SK-N-SH (cell line): ENCODE measurements at regions not wholly inside any gene's neighbourhood (a gene's known extent, or its start where the extent isn't known, plus 50 kb on each side); places are given as distances from the start of the nearest gene placed in this dataset.

Source experiments
- CTCF ChIA-PET: fragments of 300-600, 350-600 bp; formaldehyde crosslinking; extraction: SDS; loops from one replicate; lab custom pipeline; 2021; lab: Yijun Ruan, JAX
- POLR2A ChIA-PET: fragments of 350-600 bp; sonication (Branson Sonifier 250); formaldehyde crosslinking; extraction: SDS; loops from one replicate; lab custom pipeline; 2020; ENCODE audit warnings: antibody characterized with exemption, inconsistent platforms; lab: Yijun Ruan, JAX
- DNase-seq: peaks from one replicate; pipeline ENCODE4 v3.0.0; 2012
- H2AFZ ChIP-seq: fragments of 200-600 bp; sonication (generic); 2 replicates; pipeline ENCODE4 v1.8.1; 2016; ENCODE audit warnings: antibody characterized with exemption, mild to moderate bottlenecking, low read depth
- H3F3A ChIP-seq: fragments of 200-600 bp; sonication (generic); replicated peaks from 2 replicates; pipeline ENCODE3; 2016; ENCODE audit warnings: antibody characterized with exemption, mild to moderate bottlenecking; ENCODE audit not compliant: insufficient read depth
- H3K27ac ChIP-seq, 2 experiments: fragments of 200-500 bp in 1 of 2; fragments of 200-600 bp in 1 of 2; sonication (Bioruptor generic) in 1 of 2; sonication (generic), shearing (Covaris generic) in 1 of 2; 2 replicates each; pipeline versions ENCODE4 v1.5.1 to v1.6.1; 2014 to 2016; ENCODE audit warnings: low read depth in 2 of 2, inconsistent platforms in 1 of 2, low read length in 1 of 2, mild to moderate bottlenecking in 1 of 2, mixed read lengths in 1 of 2
- H3K27me3 ChIP-seq: fragments of 200-600 bp; sonication (generic), shearing (Covaris generic); 2 replicates; pipeline ENCODE4 v1.6.1; 2016; ENCODE audit warnings: mixed run types; ENCODE audit not compliant: insufficient read depth
- H3K36me3 ChIP-seq, 2 experiments: fragments of 200-500 bp in 1 of 2; fragments of 200-600 bp in 1 of 2; sonication (Bioruptor generic) in 1 of 2; sonication (generic) in 1 of 2; replicated peaks in 1 of 2; 2 replicates each; pipeline versions ENCODE3 to v1.5.1; 2014 to 2016; ENCODE audit warnings: low read length in 1 of 2, mild to moderate bottlenecking in 1 of 2; ENCODE audit not compliant: insufficient read depth in 2 of 2, control insufficient read depth in 1 of 2
- H3K4me1 ChIP-seq, 2 experiments: fragments of 200-500 bp in 1 of 2; fragments of 200-600 bp in 1 of 2; sonication (Bioruptor generic) in 1 of 2; sonication (generic), shearing (Covaris generic) in 1 of 2; 2 replicates each; pipeline versions ENCODE4 v1.5.1 to v1.6.1; 2014 to 2016; ENCODE audit warnings: low read depth in 1 of 2, low read length in 1 of 2, mixed run types in 1 of 2; ENCODE audit not compliant: insufficient read depth in 2 of 2, control insufficient read depth in 1 of 2
- H3K4me2 ChIP-seq: fragments of 200-600 bp; sonication (generic), shearing (Covaris generic); 2 replicates; pipeline ENCODE4 v1.6.1; 2017; ENCODE audit warnings: mixed run types
- H3K4me3 ChIP-seq, 2 experiments: fragments of 200-500 bp in 1 of 2; fragments of 200-600 bp in 1 of 2; sonication (Bioruptor generic) in 1 of 2; sonication (generic), shearing (Covaris generic) in 1 of 2; 2 replicates each; pipeline versions ENCODE4 v1.5.1 to v1.8.1; 2014 to 2016; ENCODE audit warnings: low read depth in 2 of 2, inconsistent platforms in 1 of 2, low read length in 1 of 2, mild to moderate bottlenecking in 1 of 2, mixed read lengths in 1 of 2, moderate library complexity in 1 of 2
- H3K79me2 ChIP-seq: fragments of 200-600 bp; sonication (generic); 2 replicates; pipeline ENCODE4 v1.8.1; 2017; ENCODE audit warnings: mild to moderate bottlenecking; ENCODE audit not compliant: insufficient read depth
- H3K9ac ChIP-seq: fragments of 200-600 bp; sonication (generic); 2 replicates; pipeline ENCODE4 v1.6.1; 2017; ENCODE audit warnings: mixed run types
- H3K9me2 ChIP-seq: fragments of 200-600 bp; sonication (generic); 2 replicates; pipeline ENCODE4 v1.6.1; 2017; ENCODE audit warnings: mixed run types
- H3K9me3 ChIP-seq: fragments of 200-600 bp; sonication (generic); 2 replicates; pipeline ENCODE4 v1.6.1; 2017; ENCODE audit warnings: mixed run types, mild to moderate bottlenecking, moderate library complexity
- H4K20me1 ChIP-seq: fragments of 200-600 bp; sonication (generic); 2 replicates; pipeline ENCODE4 v1.6.1; 2017; ENCODE audit warnings: mild to moderate bottlenecking, mixed run types; ENCODE audit not compliant: insufficient read depth
- CHD2 ChIP-seq: fragments of 150-350 bp; IDR thresholded peaks from 2 replicates; pipeline ENCODE4 v1.6.1; 2018; ENCODE audit warnings: low read length; ENCODE audit not compliant: partially characterized antibody
- ELF1 ChIP-seq: IDR thresholded peaks from 2 replicates; pipeline ENCODE4 v1.4.0; 2012
- EP300 ChIP-seq, 2 experiments: IDR thresholded peaks; 2 replicates each; pipeline versions ENCODE4 v1.4.0 to v1.6.1; 2012; ENCODE audit warnings: borderline replicate concordance in 1 of 2, low read depth in 1 of 2, low read length in 1 of 2
- FOSL2 ChIP-seq: IDR thresholded peaks from 2 replicates; pipeline ENCODE4 v1.4.0; 2012; ENCODE audit warnings: low read depth, mild to moderate bottlenecking, moderate library complexity, borderline replicate concordance
- FOXM1 ChIP-seq: IDR thresholded peaks from 2 replicates; pipeline ENCODE4 v1.4.0; 2012; ENCODE audit warnings: low read depth, mild to moderate bottlenecking
- GABPA ChIP-seq: IDR thresholded peaks from 2 replicates; pipeline ENCODE4 v1.4.0; 2012; ENCODE audit warnings: low read depth, mild to moderate bottlenecking
- GATA2 ChIP-seq: sonication (generic); formaldehyde crosslinking; IDR thresholded peaks from 2 replicates; pipeline ENCODE4 v1.5.0; 2020; ENCODE audit warnings: mild to moderate bottlenecking, missing genetic modification reagents
- JUND ChIP-seq: IDR thresholded peaks from 2 replicates; pipeline ENCODE4 v1.4.0; 2012
- MXI1 ChIP-seq: IDR thresholded peaks from 2 replicates; pipeline ENCODE4 v1.6.1; 2012; ENCODE audit warnings: mild to moderate bottlenecking, low read depth, low read length, improper control_type of control experiment
- POLR2AphosphoS5 ChIP-seq: IDR thresholded peaks from 2 replicates; pipeline ENCODE4 v1.6.1; 2012; ENCODE audit warnings: low read depth, low read length
- RAD21 ChIP-seq: IDR thresholded peaks from 2 replicates; pipeline ENCODE4 v1.6.1; 2012; ENCODE audit warnings: mild to moderate bottlenecking, low read length
- RCOR1 ChIP-seq: fragments of 150-350 bp; IDR thresholded peaks from 2 replicates; pipeline ENCODE4 v1.6.1; 2017; ENCODE audit warnings: antibody characterized with exemption, low read length
- RFX5 ChIP-seq: IDR thresholded peaks from 2 replicates; pipeline ENCODE4 v1.6.1; 2012; ENCODE audit warnings: mild to moderate bottlenecking, improper control_type of control experiment, low read length
- RXRA ChIP-seq: IDR thresholded peaks from 2 replicates; pipeline ENCODE4 v1.4.0; 2012; ENCODE audit warnings: low read depth, mild to moderate bottlenecking, borderline replicate concordance
- SIN3A ChIP-seq: IDR thresholded peaks from 2 replicates; pipeline ENCODE4 v1.6.1; 2012; ENCODE audit warnings: low read depth, mild to moderate bottlenecking, low read length, moderate library complexity, borderline replicate concordance
- TAF1 ChIP-seq: IDR thresholded peaks from 2 replicates; pipeline ENCODE4 v1.6.1; 2012; ENCODE audit warnings: low read depth, mild to moderate bottlenecking, low read length, moderate library complexity, borderline replicate concordance
- TCF12 ChIP-seq: IDR thresholded peaks from 2 replicates; pipeline ENCODE4 v1.4.0; 2012
- TEAD4 ChIP-seq: IDR thresholded peaks from 2 replicates; pipeline ENCODE4 v1.4.0; 2012; ENCODE audit warnings: mild to moderate bottlenecking, borderline replicate concordance; ENCODE audit not compliant: insufficient read depth
- YY1 ChIP-seq: IDR thresholded peaks from 2 replicates; pipeline ENCODE4 v1.4.0; 2012; ENCODE audit warnings: low read depth, mild to moderate bottlenecking
- WGBS: methylation state at CpG from one replicate; pipeline ENCODE4 v1.1.6; 2017; ENCODE audit warnings: low lambda C conversion rate; 5-methylcytosine and 5-hydroxymethylcytosine counted together
- TF ChIP-seq, protein P1 (sequence below): fragments of 200-600 bp; sonication (generic); IDR thresholded peaks from 2 replicates; pipeline ENCODE4 v1.6.1; 2017; ENCODE audit warnings: antibody characterized with exemption, mild to moderate bottlenecking, moderate library complexity
- TF ChIP-seq, protein P2 (sequence below): IDR thresholded peaks from 2 replicates; pipeline ENCODE4 v1.4.0; 2012; ENCODE audit warnings: low read depth, borderline replicate concordance
- TF ChIP-seq, protein P3 (sequence below): fragments of 150-350 bp; IDR thresholded peaks from 2 replicates; pipeline ENCODE4 v1.6.1; 2016; ENCODE audit warnings: mild to moderate bottlenecking, low read depth, low read length
- TF ChIP-seq, protein P4 (sequence below): IDR thresholded peaks from 2 replicates; pipeline ENCODE4 v1.4.0; 2012; ENCODE audit warnings: low read depth

DNA sequence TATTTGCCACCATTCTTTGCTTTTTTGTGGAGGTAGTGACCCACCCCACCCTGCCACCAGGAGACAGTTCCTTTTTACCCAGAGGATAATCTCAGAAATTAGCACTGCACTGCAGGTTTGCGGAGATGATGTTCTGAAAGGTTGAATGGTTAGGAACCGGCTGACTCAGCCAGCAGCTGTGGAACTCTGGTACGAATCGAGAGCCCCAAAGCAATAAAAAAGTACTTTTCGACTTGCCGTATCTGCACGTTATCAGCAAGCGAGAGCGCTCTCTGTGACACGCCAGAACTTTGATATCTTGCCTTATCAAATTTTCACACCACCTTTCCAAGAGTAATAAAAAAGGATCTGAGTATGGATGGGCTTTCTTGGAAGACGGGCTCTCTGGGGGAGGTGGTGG is 96.3 kb upstream of the EEF2KMT start:
- H3K9me2 ChIP-seq = no peaks in the 10 kb centered on the region
- H3K4me3 ChIP-seq = no peak overlapping the region
- H3K27ac ChIP-seq = no peak overlapping the region
- no peaks in the 10 kb centered on the region for H3K36me3 ChIP-seq
- ChIA-PET CTCF (interaction anchor here (1.5 kb wide), 1 partner anchor 10 kb away, joined by 3 read pairs; no protein-coding TSS in a partner anchor), POLR2A (no interaction called here)
- H3F3A ChIP-seq = no peaks in the 10 kb centered on the region
- no peak for DNase-seq
- no peaks in the 10 kb centered on the region for H3K4me1 ChIP-seq
- H3K79me2 ChIP-seq = no peaks in the 10 kb centered on the region
- H4K20me1 ChIP-seq = no peaks in the 10 kb centered on the region
- no peak overlapping the region for H3K9ac ChIP-seq
- no peaks in the 10 kb centered on the region for H3K27me3 ChIP-seq
- H3K4me2 ChIP-seq = no peak overlapping the region
- WGBS = 23% methylated on average over 11 of the region's 11 CpGs
- H3K9me3 ChIP-seq = no peaks in the 10 kb centered on the region
- H2AFZ ChIP-seq = no peak overlapping the region
- no peak for TF ChIP-seq GATA2
- TF ChIP-seq RXRA = no peak
- TF ChIP-seq YY1 = no peak
- no peak for TF ChIP-seq TEAD4
- no peak for TF ChIP-seq TCF12
- no peak for TF ChIP-seq MXI1
- TF ChIP-seq, protein P1, sequence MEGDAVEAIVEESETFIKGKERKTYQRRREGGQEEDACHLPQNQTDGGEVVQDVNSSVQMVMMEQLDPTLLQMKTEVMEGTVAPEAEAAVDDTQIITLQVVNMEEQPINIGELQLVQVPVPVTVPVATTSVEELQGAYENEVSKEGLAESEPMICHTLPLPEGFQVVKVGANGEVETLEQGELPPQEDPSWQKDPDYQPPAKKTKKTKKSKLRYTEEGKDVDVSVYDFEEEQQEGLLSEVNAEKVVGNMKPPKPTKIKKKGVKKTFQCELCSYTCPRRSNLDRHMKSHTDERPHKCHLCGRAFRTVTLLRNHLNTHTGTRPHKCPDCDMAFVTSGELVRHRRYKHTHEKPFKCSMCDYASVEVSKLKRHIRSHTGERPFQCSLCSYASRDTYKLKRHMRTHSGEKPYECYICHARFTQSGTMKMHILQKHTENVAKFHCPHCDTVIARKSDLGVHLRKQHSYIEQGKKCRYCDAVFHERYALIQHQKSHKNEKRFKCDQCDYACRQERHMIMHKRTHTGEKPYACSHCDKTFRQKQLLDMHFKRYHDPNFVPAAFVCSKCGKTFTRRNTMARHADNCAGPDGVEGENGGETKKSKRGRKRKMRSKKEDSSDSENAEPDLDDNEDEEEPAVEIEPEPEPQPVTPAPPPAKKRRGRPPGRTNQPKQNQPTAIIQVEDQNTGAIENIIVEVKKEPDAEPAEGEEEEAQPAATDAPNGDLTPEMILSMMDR = no peak
- no peak for TF ChIP-seq GABPA
- no peak for TF ChIP-seq EP300 (IDR thresholded peaks at IDR 0.05; ENCODE audit: borderline replicate concordance in 1 of 2, low read depth in 1 of 2, low read length in 1 of 2)

DNA sequence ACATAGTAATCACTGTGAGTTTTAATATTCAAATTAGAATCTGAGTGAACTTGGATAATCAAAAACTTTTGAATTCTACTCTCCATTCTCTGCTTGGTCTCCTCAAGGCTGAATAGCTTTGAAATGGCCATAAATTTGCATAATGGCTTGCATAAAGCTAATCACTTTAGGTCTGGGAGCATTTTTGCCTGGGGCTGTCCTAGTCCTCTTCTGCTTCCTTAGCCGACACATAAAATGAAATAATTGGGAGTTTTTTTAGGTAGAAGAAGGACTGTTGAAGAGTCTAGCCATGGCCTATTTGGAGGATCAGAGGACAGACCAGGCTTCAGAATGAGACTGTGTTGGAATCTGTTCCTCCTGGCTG is 91.4 kb upstream of the EEF2KMT start:
- POLR2A ChIA-PET = no interaction called here
- Histone ChIP-seq H4K20me1 (no peaks in the 10 kb centered on the region), H3K9me3 (no peaks in the 10 kb centered on the region), H3K4me3 (no peak overlapping the region), H3K36me3 (no peaks in the 10 kb centered on the region), H3F3A (no peaks in the 10 kb centered on the region), H3K27ac (no peak overlapping the region), H3K79me2 (no peaks in the 10 kb centered on the region), H3K4me2 (no peak overlapping the region), H3K9me2 (no peaks in the 10 kb centered on the region), H3K27me3 (no peaks in the 10 kb centered on the region), H2AFZ (no peak overlapping the region), H3K4me1 (no peaks in the 10 kb centered on the region), H3K9ac (no peak overlapping the region)
- DNase-seq = no peak
- 0% methylated on average over 1 of the region's 1 CpG for WGBS
- no peak for TF ChIP-seq EP300 (IDR thresholded peaks at IDR 0.05; ENCODE audit: borderline replicate concordance in 1 of 2, low read depth in 1 of 2, low read length in 1 of 2)
- no peak for TF ChIP-seq MXI1
- TF ChIP-seq, protein P2, sequence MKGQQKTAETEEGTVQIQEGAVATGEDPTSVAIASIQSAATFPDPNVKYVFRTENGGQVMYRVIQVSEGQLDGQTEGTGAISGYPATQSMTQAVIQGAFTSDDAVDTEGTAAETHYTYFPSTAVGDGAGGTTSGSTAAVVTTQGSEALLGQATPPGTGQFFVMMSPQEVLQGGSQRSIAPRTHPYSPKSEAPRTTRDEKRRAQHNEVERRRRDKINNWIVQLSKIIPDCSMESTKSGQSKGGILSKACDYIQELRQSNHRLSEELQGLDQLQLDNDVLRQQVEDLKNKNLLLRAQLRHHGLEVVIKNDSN = no peak
- no peak for TF ChIP-seq CHD2
- TF ChIP-seq TAF1 = no peak
- no peak for TF ChIP-seq POLR2AphosphoS5
- TF ChIP-seq FOXM1 = no peak
- no peak for TF ChIP-seq FOSL2
- TF ChIP-seq, protein P3, sequence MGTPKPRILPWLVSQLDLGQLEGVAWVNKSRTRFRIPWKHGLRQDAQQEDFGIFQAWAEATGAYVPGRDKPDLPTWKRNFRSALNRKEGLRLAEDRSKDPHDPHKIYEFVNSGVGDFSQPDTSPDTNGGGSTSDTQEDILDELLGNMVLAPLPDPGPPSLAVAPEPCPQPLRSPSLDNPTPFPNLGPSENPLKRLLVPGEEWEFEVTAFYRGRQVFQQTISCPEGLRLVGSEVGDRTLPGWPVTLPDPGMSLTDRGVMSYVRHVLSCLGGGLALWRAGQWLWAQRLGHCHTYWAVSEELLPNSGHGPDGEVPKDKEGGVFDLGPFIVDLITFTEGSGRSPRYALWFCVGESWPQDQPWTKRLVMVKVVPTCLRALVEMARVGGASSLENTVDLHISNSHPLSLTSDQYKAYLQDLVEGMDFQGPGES = no peak
- TF ChIP-seq RXRA = no peak
- TF ChIP-seq, protein P4, sequence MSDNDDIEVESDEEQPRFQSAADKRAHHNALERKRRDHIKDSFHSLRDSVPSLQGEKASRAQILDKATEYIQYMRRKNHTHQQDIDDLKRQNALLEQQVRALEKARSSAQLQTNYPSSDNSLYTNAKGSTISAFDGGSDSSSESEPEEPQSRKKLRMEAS = no peak
- TF ChIP-seq JUND = no peak
- TF ChIP-seq ELF1 = no peak
- no peak for TF ChIP-seq RFX5
- TF ChIP-seq SIN3A = no peak
- TF ChIP-seq RAD21 = no peak
- no peak for TF ChIP-seq RCOR1
- TF ChIP-seq GABPA = no peak
- no peak for TF ChIP-seq TCF12
- CTCF ChIA-PET = interaction anchor here (1.1 to 1.2 kb wide), 2 partner anchors 11 to 18 kb away, joined by 3 read pairs; no protein-coding TSS in a partner anchor
